ENCODE measurements at regions not wholly inside any gene's neighbourhood (a gene's known extent, or its start where the extent isn't known, plus 50 kb on each side); places are given as distances from the start of the nearest gene placed in this dataset.

DNA sequence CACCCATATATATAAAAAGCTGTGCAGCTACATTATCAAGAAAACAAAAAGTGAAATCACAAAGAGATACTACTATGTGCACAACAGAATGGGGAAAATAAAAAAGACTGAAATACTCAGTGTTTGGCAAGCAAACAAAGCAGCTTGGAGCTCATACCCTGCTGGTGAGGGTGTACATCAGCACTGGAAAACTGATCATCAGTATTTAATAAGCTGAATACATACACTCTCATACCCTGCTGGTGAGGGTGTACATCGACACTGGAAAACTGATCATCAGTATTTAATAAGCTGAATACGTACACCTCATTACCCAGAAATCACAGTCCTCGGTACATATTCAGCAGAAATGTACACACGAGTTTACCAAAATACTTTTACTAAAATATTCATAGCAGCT is 220.8 kb downstream of the SPP2 start:
- Histone ChIP-seq H3K4me1 (ENCODE audit: control insufficient read depth, insufficient read depth, low read length) (peaks cover 3% of the 10 kb centered on the region), H3K4me3 (ENCODE audit: insufficient read depth, low read depth, low read length) (no peak overlapping the region), H3K27ac (ENCODE audit: insufficient read depth, low read depth, low read length, poor library complexity, severe bottlenecking) (no peak overlapping the region), H3K9me3 (ENCODE audit: control insufficient read depth, low read length) (no peaks in the 10 kb centered on the region), H3K36me3 (ENCODE audit: control insufficient read depth, insufficient read depth, low read length) (no peaks in the 10 kb centered on the region), H3K27me3 (ENCODE audit: control insufficient read depth, insufficient read depth, low read length, poor library complexity, severe bottlenecking) (no peaks in the 10 kb centered on the region)
- WGBS, 2 experiments: 79 to 82% methylated on average over 4 of the region's 4 CpGs

GRCh38 chr2:234269769-234270204 is 219.3 kb downstream of the SPP2 start:
- Histone ChIP-seq H3K9me3 (ENCODE audit: control insufficient read depth, low read length) (no peaks in the 10 kb centered on the region), H3K4me3 (ENCODE audit: insufficient read depth, low read depth, low read length) (no peak overlapping the region), H3K27ac (ENCODE audit: insufficient read depth, low read depth, low read length, poor library complexity, severe bottlenecking) (no peak overlapping the region), H3K27me3 (ENCODE audit: control insufficient read depth, insufficient read depth, low read length, poor library complexity, severe bottlenecking) (no peaks in the 10 kb centered on the region), H3K4me1 (ENCODE audit: control insufficient read depth, insufficient read depth, low read length) (peaks cover 3% of the 10 kb centered on the region), H3K36me3 (ENCODE audit: control insufficient read depth, insufficient read depth, low read length) (no peaks in the 10 kb centered on the region)
- WGBS, 2 experiments: 91 to 94% methylated on average over 2 of the region's 2 CpGs

DNA sequence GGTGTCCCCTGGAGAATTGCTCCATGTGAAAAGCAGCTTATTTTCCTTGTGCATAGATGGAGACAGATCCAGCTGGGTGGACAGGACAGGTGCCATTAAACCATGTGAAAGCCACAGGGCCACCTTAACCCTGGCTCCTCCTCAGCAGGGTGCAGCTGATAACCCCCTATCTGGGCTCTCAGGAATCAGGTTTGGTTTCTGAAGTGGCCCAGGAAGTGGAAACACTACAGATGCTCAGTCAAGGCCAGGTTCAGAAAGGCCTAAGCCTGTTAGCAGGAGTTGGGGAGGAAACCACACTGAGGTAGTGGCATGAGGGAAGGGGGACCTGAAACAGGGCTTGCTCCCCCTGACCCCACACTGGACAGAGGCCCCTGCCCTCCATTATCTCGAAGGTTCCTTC is 217.0 kb downstream of the SPP2 start:
- H3K27me3 ChIP-seq (ENCODE audit: control insufficient read depth, insufficient read depth, low read length, poor library complexity, severe bottlenecking): no peaks in the 10 kb centered on the region
- H3K27ac ChIP-seq (ENCODE audit: insufficient read depth, low read depth, low read length, poor library complexity, severe bottlenecking): no peak overlapping the region
- no peaks in the 10 kb centered on the region for H3K36me3 ChIP-seq (ENCODE audit: control insufficient read depth, insufficient read depth, low read length)
- no peaks in the 10 kb centered on the region for H3K4me1 ChIP-seq (ENCODE audit: control insufficient read depth, insufficient read depth, low read length)
- 80 to 100% methylated on average over 1 of the region's 1 CpG for WGBS, 2 experiments
- H3K9me3 ChIP-seq (ENCODE audit: control insufficient read depth, low read length): no peaks in the 10 kb centered on the region
- H3K4me3 ChIP-seq (ENCODE audit: insufficient read depth, low read depth, low read length): no peak overlapping the region

- Histone ChIP-seq H3K4me3 (ENCODE audit: insufficient read depth, low read depth, low read length) (no peak overlapping the region), H3K27ac (ENCODE audit: insufficient read depth, low read depth, low read length, poor library complexity, severe bottlenecking) (no peak overlapping the region), H3K4me1 (ENCODE audit: control insufficient read depth, insufficient read depth, low read length) (no peaks in the 10 kb centered on the region), H3K27me3 (ENCODE audit: control insufficient read depth, insufficient read depth, low read length, poor library complexity, severe bottlenecking) (no peaks in the 10 kb centered on the region), H3K9me3 (ENCODE audit: control insufficient read depth, low read length) (no peaks in the 10 kb centered on the region), H3K36me3 (ENCODE audit: control insufficient read depth, insufficient read depth, low read length) (no peaks in the 10 kb centered on the region)
- WGBS, 2 experiments: 90% methylated on average over 1 of the region's 1 CpG; no CpG with 5 or more reads in 1 of the 2 experiments
Measured at GRCh38 chr2:234266952-234267351, 216.4 kb downstream of the SPP2 start.

DNA sequence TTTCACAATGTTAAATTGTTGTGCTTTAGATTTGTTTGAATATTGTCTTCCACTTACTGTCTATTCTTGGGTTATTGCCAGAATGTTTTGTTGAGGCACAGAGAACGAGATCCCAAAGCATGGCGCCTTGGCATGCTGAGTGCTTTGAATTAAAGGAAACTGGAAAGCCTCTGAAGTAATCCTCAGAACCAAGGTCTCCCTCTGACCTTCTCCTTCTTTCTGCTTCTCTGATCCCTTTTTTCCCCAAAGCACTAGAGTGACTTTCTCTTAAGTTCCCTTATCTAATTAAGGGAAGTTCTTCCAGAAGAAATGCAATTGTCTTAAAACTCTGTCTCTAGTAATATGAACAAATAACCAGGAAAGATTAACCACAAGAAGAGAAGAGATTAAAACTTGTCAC is 214.7 kb downstream of the SPP2 start:
- no peaks in the 10 kb centered on the region for H3K9me3 ChIP-seq (ENCODE audit: control insufficient read depth, low read length)
- no peaks in the 10 kb centered on the region for H3K27me3 ChIP-seq (ENCODE audit: control insufficient read depth, insufficient read depth, low read length, poor library complexity, severe bottlenecking)
- no peaks in the 10 kb centered on the region for H3K36me3 ChIP-seq (ENCODE audit: control insufficient read depth, insufficient read depth, low read length)
- no peak overlapping the region for H3K27ac ChIP-seq (ENCODE audit: insufficient read depth, low read depth, low read length, poor library complexity, severe bottlenecking)
- H3K4me3 ChIP-seq (ENCODE audit: insufficient read depth, low read depth, low read length): no peak overlapping the region
- WGBS, 2 experiments: 92 to 97% methylated on average over 2 of the region's 2 CpGs
- no peaks in the 10 kb centered on the region for H3K4me1 ChIP-seq (ENCODE audit: control insufficient read depth, insufficient read depth, low read length)

DNA sequence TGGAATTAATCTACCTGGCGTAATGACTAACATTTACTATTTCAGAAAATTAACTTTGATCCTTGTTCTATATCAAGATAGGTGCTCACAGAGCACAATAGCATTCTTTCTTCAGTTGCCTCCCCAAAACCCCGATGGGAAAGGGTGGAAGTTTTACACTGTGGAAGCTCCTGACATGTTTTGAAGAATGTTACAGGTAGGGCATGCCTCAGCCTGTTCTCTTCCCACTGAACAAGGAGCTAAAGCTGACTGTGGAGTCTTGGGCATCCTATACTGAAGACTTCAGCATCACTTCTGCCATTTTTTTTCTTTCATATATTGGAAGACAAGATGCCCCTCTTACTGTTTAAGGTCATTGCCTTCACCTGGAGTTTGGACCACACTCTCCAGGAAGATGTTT is 211.2 kb downstream of the SPP2 start:
- Histone ChIP-seq H3K4me3 (ENCODE audit: insufficient read depth, low read depth, low read length) (no peak overlapping the region), H3K9me3 (ENCODE audit: control insufficient read depth, low read length) (no peaks in the 10 kb centered on the region), H3K4me1 (ENCODE audit: control insufficient read depth, insufficient read depth, low read length) (no peaks in the 10 kb centered on the region), H3K27me3 (ENCODE audit: control insufficient read depth, insufficient read depth, low read length, poor library complexity, severe bottlenecking) (no peaks in the 10 kb centered on the region), H3K27ac (ENCODE audit: insufficient read depth, low read depth, low read length, poor library complexity, severe bottlenecking) (no peak overlapping the region), H3K36me3 (ENCODE audit: control insufficient read depth, insufficient read depth, low read length) (no peaks in the 10 kb centered on the region)
- 92 to 100% methylated on average over 2 of the region's 2 CpGs for WGBS, 2 experiments

GRCh38 chr2:234259440-234259839 is 208.9 kb downstream of the SPP2 start:
- 89 to 100% methylated on average over 1 to 2 of the region's 2 CpGs for WGBS, 2 experiments
- H3K4me3 ChIP-seq (ENCODE audit: insufficient read depth, low read depth, low read length): no peak overlapping the region
- H3K27ac ChIP-seq (ENCODE audit: insufficient read depth, low read depth, low read length, poor library complexity, severe bottlenecking): no peak overlapping the region
- no peaks in the 10 kb centered on the region for H3K4me1 ChIP-seq (ENCODE audit: control insufficient read depth, insufficient read depth, low read length)
- no peaks in the 10 kb centered on the region for H3K9me3 ChIP-seq (ENCODE audit: control insufficient read depth, low read length)
- H3K36me3 ChIP-seq (ENCODE audit: control insufficient read depth, insufficient read depth, low read length): no peaks in the 10 kb centered on the region
- H3K27me3 ChIP-seq (ENCODE audit: control insufficient read depth, insufficient read depth, low read length, poor library complexity, severe bottlenecking): no peaks in the 10 kb centered on the region

GRCh38 chr2:234258562-234259141 is 208.2 kb downstream of the SPP2 start:
- H3K27ac ChIP-seq (ENCODE audit: insufficient read depth, low read depth, low read length, poor library complexity, severe bottlenecking): no peak overlapping the region
- WGBS, 2 experiments: 89 to 93% methylated on average over 5 of the region's 5 CpGs
- H3K36me3 ChIP-seq (ENCODE audit: control insufficient read depth, insufficient read depth, low read length): no peaks in the 10 kb centered on the region
- no peaks in the 10 kb centered on the region for H3K9me3 ChIP-seq (ENCODE audit: control insufficient read depth, low read length)
- H3K4me1 ChIP-seq (ENCODE audit: control insufficient read depth, insufficient read depth, low read length): no peaks in the 10 kb centered on the region
- H3K27me3 ChIP-seq (ENCODE audit: control insufficient read depth, insufficient read depth, low read length, poor library complexity, severe bottlenecking): no peaks in the 10 kb centered on the region
- no peak overlapping the region for H3K4me3 ChIP-seq (ENCODE audit: insufficient read depth, low read depth, low read length)

GRCh38 chr2:234257859-234258561 is 207.5 kb downstream of the SPP2 start:
- H3K4me1 ChIP-seq (ENCODE audit: control insufficient read depth, insufficient read depth, low read length): no peaks in the 10 kb centered on the region
- H3K36me3 ChIP-seq (ENCODE audit: control insufficient read depth, insufficient read depth, low read length): no peaks in the 10 kb centered on the region
- WGBS, 2 experiments: 54 to 59% methylated on average over 9 to 10 of the region's 10 CpGs
- H3K27ac ChIP-seq (ENCODE audit: insufficient read depth, low read depth, low read length, poor library complexity, severe bottlenecking): no peak overlapping the region
- no peak overlapping the region for H3K4me3 ChIP-seq (ENCODE audit: insufficient read depth, low read depth, low read length)
- no peaks in the 10 kb centered on the region for H3K27me3 ChIP-seq (ENCODE audit: control insufficient read depth, insufficient read depth, low read length, poor library complexity, severe bottlenecking)
- H3K9me3 ChIP-seq (ENCODE audit: control insufficient read depth, low read length): no peaks in the 10 kb centered on the region

GRCh38 chr2:234256516-234256915 is 206.0 kb downstream of the SPP2 start:
- Histone ChIP-seq H3K27ac (ENCODE audit: insufficient read depth, low read depth, low read length, poor library complexity, severe bottlenecking) (no peak overlapping the region), H3K4me1 (ENCODE audit: control insufficient read depth, insufficient read depth, low read length) (peaks cover 4% of the 10 kb centered on the region), H3K36me3 (ENCODE audit: control insufficient read depth, insufficient read depth, low read length) (no peaks in the 10 kb centered on the region), H3K27me3 (ENCODE audit: control insufficient read depth, insufficient read depth, low read length, poor library complexity, severe bottlenecking) (no peaks in the 10 kb centered on the region), H3K9me3 (ENCODE audit: control insufficient read depth, low read length) (no peaks in the 10 kb centered on the region), H3K4me3 (ENCODE audit: insufficient read depth, low read depth, low read length) (no peak overlapping the region)
- WGBS, 2 experiments: 82 to 86% methylated on average over 3 of the region's 3 CpGs
